A549 (cell line): ENCODE measurements at regions not wholly inside any gene's neighbourhood (a gene's known extent, or its start where the extent isn't known, plus 50 kb on each side); places are given as distances from the start of the nearest gene placed in this dataset.

Source experiments
- ATAC-seq, 2 experiments: fragments of 200-7000 bp in 1 of 2; fragments of >200 bp in 1 of 2; cut with Nextera tagmentation in 1 of 2; cut with Tn5 transposase in 1 of 2; 3 replicates each; pipeline versions ENCODE4 v1.8.0 to v1.9.1; 2018 to 2020; ENCODE audit warnings: mild to moderate bottlenecking in 1 of 2, moderate library complexity in 1 of 2
- CTCF ChIA-PET: fragments of 300-600 bp; sonication (Branson Sonifier 250); formaldehyde crosslinking; extraction: SDS; loops from one replicate; lab custom pipeline; 2021; ENCODE audit warnings: antibody characterized with exemption, inconsistent platforms; lab: Yijun Ruan, JAX
- POLR2A ChIA-PET: fragments of 350-600 bp; formaldehyde crosslinking; extraction: SDS; loops from one replicate; lab custom pipeline; 2021; ENCODE audit warnings: antibody characterized with exemption, inconsistent platforms; lab: Yijun Ruan, JAX
- DNase-seq, 2 experiments: peaks; one replicate each; pipeline versions ENCODE4 v3.0.0 to v3.0.0-alpha.2; 2011 to 2016; ENCODE audit warnings: low read depth in 1 of 2, low spot score in 1 of 2
- FAIRE-seq: peaks from 2 replicates; lab custom pipeline; 2011; peaks lifted over from hg19 to GRCh38; lab: Jason Lieb, UNC
- H3K27ac ChIP-seq, 2 experiments: fragments of >200 bp; sonication (Bioruptor Twin); formaldehyde crosslinking; 3 replicates each; pipeline ENCODE4 v1.5.1; 2016 to 2017
- H3K4me1 ChIP-seq: fragments of >200 bp; sonication (Bioruptor Twin); formaldehyde crosslinking; 3 replicates; pipeline ENCODE4 v1.6.1; 2016
- H3K4me2 ChIP-seq: fragments of >200 bp; sonication (Bioruptor Twin); formaldehyde crosslinking; 3 replicates; pipeline ENCODE4 v1.6.1; 2016
- H3K4me3 ChIP-seq: fragments of >200 bp; sonication (Bioruptor Twin); formaldehyde crosslinking; 3 replicates; pipeline ENCODE4 v1.5.1; 2016
- H3K9me3 ChIP-seq: fragments of >200 bp; sonication (Bioruptor Twin); formaldehyde crosslinking; 3 replicates; pipeline ENCODE4 v1.6.1; 2016
- CBX8 ChIP-seq: fragments of 200-600 bp; sonication (generic); IDR thresholded peaks from 2 replicates; pipeline ENCODE4 v1.6.1; 2016
- EHF ChIP-seq: fragments of 250-450 bp; sonication (Bioruptor Pico); IDR thresholded peaks from 2 replicates; pipeline ENCODE4 v1.5.0; 2020; ENCODE audit warnings: mild to moderate bottlenecking
- ESRRA ChIP-seq: fragments of 150-350 bp; IDR thresholded peaks from 2 replicates; pipeline ENCODE4 v1.6.1; 2014; ENCODE audit warnings: mild to moderate bottlenecking, low read length, borderline replicate concordance
- FOSB ChIP-seq: fragments of 250-450 bp; sonication (Bioruptor Pico); IDR thresholded peaks from 2 replicates; pipeline ENCODE4 v1.5.0; 2020; ENCODE audit warnings: mild to moderate bottlenecking, moderate library complexity
- FOSL2 ChIP-seq, 2 experiments: fragments of 450-650 bp in 1 of 2; fragments of >200 bp in 1 of 2; sonication (Bioruptor Twin) in 1 of 2; formaldehyde crosslinking; IDR thresholded peaks; 2 replicates each; pipeline versions ENCODE4 v1.5.0 to v1.6.1; 2016 to 2020; ENCODE audit warnings: mild to moderate bottlenecking in 1 of 2, moderate library complexity in 1 of 2
- FOXS1 ChIP-seq: fragments of 250-450 bp; sonication (Bioruptor Pico); IDR thresholded peaks from 2 replicates; pipeline ENCODE4 v1.5.0; 2020; ENCODE audit warnings: mild to moderate bottlenecking, moderate library complexity
- HEYL ChIP-seq: fragments of 250-450 bp; sonication (Bioruptor Pico); IDR thresholded peaks from 2 replicates; pipeline ENCODE4 v1.8.0; 2021; ENCODE audit warnings: mild to moderate bottlenecking, moderate library complexity
- KDM1A ChIP-seq: fragments of 200-600 bp; sonication (generic); IDR thresholded peaks from 2 replicates; pipeline ENCODE4 v1.6.1; 2016; ENCODE audit warnings: low read depth, mild to moderate bottlenecking
- KDM5A ChIP-seq: fragments of 200-600 bp; sonication (generic); IDR thresholded peaks from 2 replicates; pipeline ENCODE4 v1.6.1; 2016; ENCODE audit warnings: antibody characterized with exemption, mild to moderate bottlenecking
- MAFK ChIP-seq: fragments of 450-650 bp; IDR thresholded peaks from 2 replicates; pipeline ENCODE4 v1.6.1; 2014; ENCODE audit not compliant: partially characterized antibody
- MYC ChIP-seq: IDR thresholded peaks from 2 replicates; pipeline ENCODE4 v1.6.1; 2012; ENCODE audit warnings: mild to moderate bottlenecking, inconsistent platforms, low read length, improper control_type of control experiment, borderline replicate concordance
- PHF8 ChIP-seq: fragments of 200-600 bp; sonication (generic); IDR thresholded peaks from 2 replicates; pipeline ENCODE4 v1.6.1; 2016; ENCODE audit warnings: low read depth, mild to moderate bottlenecking, antibody characterized with exemption, moderate library complexity, borderline replicate concordance
- POLR2AphosphoS2 ChIP-seq: conservative IDR thresholded peaks from 2 replicates; pipeline ENCODE4 v1.6.1; 2012; ENCODE audit warnings: low read length, improper control_type of control experiment, inconsistent platforms
- RAD21 ChIP-seq, 2 experiments: fragments of >200 bp in 1 of 2; sonication (Bioruptor Twin) in 1 of 2; formaldehyde crosslinking in 1 of 2; IDR thresholded peaks in 1 of 2; conservative IDR thresholded peaks in 1 of 2; 2 replicates in 1 of 2; 3 replicates in 1 of 2; pipeline ENCODE4 v1.6.1; 2012 to 2018; ENCODE audit warnings: inconsistent platforms in 1 of 2
- RARB ChIP-seq: fragments of 250-450 bp; sonication (Bioruptor Pico); IDR thresholded peaks from 2 replicates; pipeline ENCODE4 v1.8.0; 2021; ENCODE audit warnings: mild to moderate bottlenecking, moderate library complexity
- RCOR1 ChIP-seq: fragments of 150-350 bp; IDR thresholded peaks from 2 replicates; pipeline ENCODE4 v1.6.1; 2014; ENCODE audit warnings: antibody characterized with exemption, low read length, low read depth
- RFX5 ChIP-seq: fragments of 450-650 bp; IDR thresholded peaks from 2 replicates; pipeline ENCODE4 v1.7.1; 2014; ENCODE audit warnings: antibody characterized with exemption, mild to moderate bottlenecking, moderate library complexity
- RNF2 ChIP-seq: fragments of 200-600 bp; sonication (generic); IDR thresholded peaks from 2 replicates; pipeline ENCODE4 v1.6.1; 2016; ENCODE audit warnings: low read depth, mild to moderate bottlenecking, antibody characterized with exemption, moderate library complexity, borderline replicate concordance
- TFCP2L1 ChIP-seq: fragments of 250-450 bp; sonication (Bioruptor Pico); IDR thresholded peaks from 2 replicates; pipeline ENCODE4 v1.5.0; 2021; ENCODE audit warnings: mild to moderate bottlenecking
- TP53 ChIP-seq: fragments of 250-450 bp; sonication (Bioruptor Pico); IDR thresholded peaks from 2 replicates; pipeline ENCODE4 v1.5.0; 2021; ENCODE audit warnings: mild to moderate bottlenecking, moderate library complexity
- WGBS: methylation state at CpG from one replicate; pipeline ENCODE4 v1.1.6; 2017; ENCODE audit errors: missing lambda C conversion rate; 5-methylcytosine and 5-hydroxymethylcytosine counted together
- TF ChIP-seq, protein P1 (sequence below): fragments of >200 bp; sonication (Bioruptor Twin); formaldehyde crosslinking; IDR thresholded peaks from 3 replicates; pipeline ENCODE4 v1.5.1; 2016
- TF ChIP-seq, protein P2 (sequence below): IDR thresholded peaks from 2 replicates; pipeline ENCODE4 v1.6.1; 2012; ENCODE audit warnings: low read depth, borderline replicate concordance
- TF ChIP-seq, protein P3 (sequence below): fragments of 250-450 bp; sonication (Bioruptor Pico); IDR thresholded peaks from 2 replicates; pipeline ENCODE4 v1.5.0; 2021; ENCODE audit warnings: mild to moderate bottlenecking, moderate library complexity, borderline replicate concordance
- TF ChIP-seq, protein P4 (sequence below): fragments of 250-450 bp; sonication (Bioruptor Pico); IDR thresholded peaks from 2 replicates; pipeline ENCODE4 v1.5.0; 2020; ENCODE audit warnings: low read depth, mild to moderate bottlenecking, moderate library complexity
- TF ChIP-seq, protein P5 (sequence below): IDR thresholded peaks from 2 replicates; pipeline ENCODE4 v1.6.1; 2012

DNA sequence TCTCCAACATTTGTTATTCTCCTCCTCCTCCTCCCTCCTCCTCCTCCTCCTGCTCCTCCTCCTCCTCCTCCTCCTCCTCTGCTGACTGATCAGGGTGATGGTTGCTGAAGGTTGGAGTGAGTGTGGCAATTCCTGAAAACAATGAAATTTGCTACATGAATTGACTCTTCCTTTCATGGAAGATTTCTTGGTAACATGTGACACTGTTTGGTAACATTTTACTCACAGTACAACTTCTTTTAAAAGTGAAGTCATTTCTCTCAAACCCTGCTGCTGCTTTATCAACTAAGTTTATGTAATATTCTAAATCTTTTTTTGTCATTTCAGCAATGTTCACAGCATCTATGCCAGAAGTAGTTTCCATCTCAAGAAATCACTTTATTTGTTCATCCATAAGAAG is 543.0 kb downstream of the MAFB start:
- TF ChIP-seq KDM5A (no peak), TP53 (no peak), CBX8 (no peak), KDM1A (no peak), PHF8 (no peak), TFCP2L1 (CRISPR knock-in tag) (no peak)
- TF ChIP-seq, protein P1, sequence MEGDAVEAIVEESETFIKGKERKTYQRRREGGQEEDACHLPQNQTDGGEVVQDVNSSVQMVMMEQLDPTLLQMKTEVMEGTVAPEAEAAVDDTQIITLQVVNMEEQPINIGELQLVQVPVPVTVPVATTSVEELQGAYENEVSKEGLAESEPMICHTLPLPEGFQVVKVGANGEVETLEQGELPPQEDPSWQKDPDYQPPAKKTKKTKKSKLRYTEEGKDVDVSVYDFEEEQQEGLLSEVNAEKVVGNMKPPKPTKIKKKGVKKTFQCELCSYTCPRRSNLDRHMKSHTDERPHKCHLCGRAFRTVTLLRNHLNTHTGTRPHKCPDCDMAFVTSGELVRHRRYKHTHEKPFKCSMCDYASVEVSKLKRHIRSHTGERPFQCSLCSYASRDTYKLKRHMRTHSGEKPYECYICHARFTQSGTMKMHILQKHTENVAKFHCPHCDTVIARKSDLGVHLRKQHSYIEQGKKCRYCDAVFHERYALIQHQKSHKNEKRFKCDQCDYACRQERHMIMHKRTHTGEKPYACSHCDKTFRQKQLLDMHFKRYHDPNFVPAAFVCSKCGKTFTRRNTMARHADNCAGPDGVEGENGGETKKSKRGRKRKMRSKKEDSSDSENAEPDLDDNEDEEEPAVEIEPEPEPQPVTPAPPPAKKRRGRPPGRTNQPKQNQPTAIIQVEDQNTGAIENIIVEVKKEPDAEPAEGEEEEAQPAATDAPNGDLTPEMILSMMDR: no peak
- TF ChIP-seq, protein P2, sequence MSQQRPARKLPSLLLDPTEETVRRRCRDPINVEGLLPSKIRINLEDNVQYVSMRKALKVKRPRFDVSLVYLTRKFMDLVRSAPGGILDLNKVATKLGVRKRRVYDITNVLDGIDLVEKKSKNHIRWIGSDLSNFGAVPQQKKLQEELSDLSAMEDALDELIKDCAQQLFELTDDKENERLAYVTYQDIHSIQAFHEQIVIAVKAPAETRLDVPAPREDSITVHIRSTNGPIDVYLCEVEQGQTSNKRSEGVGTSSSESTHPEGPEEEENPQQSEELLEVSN: no peak
- ChIA-PET CTCF (no interaction called here), POLR2A (no interaction called here)
- H3K4me2 ChIP-seq: no peak overlapping the region
- no peak for ATAC-seq
- no peak overlapping the region for H3K4me3 ChIP-seq
- DNase-seq: no peak
- FAIRE-seq: no peak
- no peak overlapping the region for H3K27ac ChIP-seq
- H3K4me1 ChIP-seq: no peaks in the 10 kb centered on the region
- no peaks in the 10 kb centered on the region for H3K9me3 ChIP-seq

DNA sequence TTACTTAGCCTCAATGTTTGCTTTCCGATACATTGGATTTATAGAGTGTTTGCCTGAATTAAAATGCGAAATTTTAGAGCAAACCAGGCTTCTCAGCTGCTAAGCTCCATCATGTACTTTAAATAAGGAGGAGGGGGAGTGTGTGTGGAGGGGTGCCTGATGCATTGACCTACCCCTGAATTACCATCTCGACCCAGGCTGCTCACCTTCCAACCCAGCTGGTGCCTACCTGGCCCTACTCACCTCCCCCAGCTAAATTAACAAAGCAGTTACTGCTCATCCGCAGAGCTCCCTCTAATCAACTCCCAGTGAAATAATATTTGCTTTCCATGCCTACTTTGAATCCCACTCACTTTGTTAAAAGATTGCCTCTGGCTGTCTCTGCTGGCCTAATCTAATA is 544.5 kb downstream of the MAFB start:
- no peak overlapping the region for H3K4me2 ChIP-seq
- TF ChIP-seq KDM1A: no peak
- no peak for TF ChIP-seq ESRRA
- TF ChIP-seq RFX5: no peak
- no peak for TF ChIP-seq HEYL (CRISPR knock-in tag)
- TF ChIP-seq, protein P3, sequence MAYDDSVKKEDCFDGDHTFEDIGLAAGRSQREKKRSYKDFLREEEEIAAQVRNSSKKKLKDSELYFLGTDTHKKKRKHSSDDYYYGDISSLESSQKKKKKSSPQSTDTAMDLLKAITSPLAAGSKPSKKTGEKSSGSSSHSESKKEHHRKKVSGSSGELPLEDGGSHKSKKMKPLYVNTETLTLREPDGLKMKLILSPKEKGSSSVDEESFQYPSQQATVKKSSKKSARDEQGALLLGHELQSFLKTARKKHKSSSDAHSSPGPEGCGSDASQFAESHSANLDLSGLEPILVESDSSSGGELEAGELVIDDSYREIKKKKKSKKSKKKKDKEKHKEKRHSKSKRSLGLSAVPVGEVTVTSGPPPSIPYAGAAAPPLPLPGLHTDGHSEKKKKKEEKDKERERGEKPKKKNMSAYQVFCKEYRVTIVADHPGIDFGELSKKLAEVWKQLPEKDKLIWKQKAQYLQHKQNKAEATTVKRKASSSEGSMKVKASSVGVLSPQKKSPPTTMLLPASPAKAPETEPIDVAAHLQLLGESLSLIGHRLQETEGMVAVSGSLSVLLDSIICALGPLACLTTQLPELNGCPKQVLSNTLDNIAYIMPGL (CRISPR knock-in tag): no peak
- TF ChIP-seq FOSL2 (IDR thresholded peaks at IDR 0.05): no peak
- no peak for TF ChIP-seq FOSL2 (CRISPR knock-in tag; IDR thresholded peaks at IDR 0.05)
- no peak for TF ChIP-seq RCOR1
- TF ChIP-seq, protein P2: no peak
- TF ChIP-seq RAD21 (conservative IDR thresholded peaks at IDR 0.05 in 1 of 2, IDR thresholded peaks at IDR 0.05 in 1 of 2): no peak
- TF ChIP-seq FOXS1 (CRISPR knock-in tag): no peak
- TF ChIP-seq KDM5A: no peak
- TF ChIP-seq, all 56 proteins: peak for 0
- 4% methylated on average over 4 of the region's 4 CpGs for WGBS
- ChIA-PET POLR2A (no interaction called here), CTCF (no interaction called here)
- no peaks in the 10 kb centered on the region for H3K4me1 ChIP-seq
- no peak overlapping the region for H3K27ac ChIP-seq
- no peak overlapping the region for H3K4me3 ChIP-seq
- ATAC-seq: no peak
- FAIRE-seq: no peak
- H3K9me3 ChIP-seq: no peaks in the 10 kb centered on the region
- DNase-seq: no peak

DNA sequence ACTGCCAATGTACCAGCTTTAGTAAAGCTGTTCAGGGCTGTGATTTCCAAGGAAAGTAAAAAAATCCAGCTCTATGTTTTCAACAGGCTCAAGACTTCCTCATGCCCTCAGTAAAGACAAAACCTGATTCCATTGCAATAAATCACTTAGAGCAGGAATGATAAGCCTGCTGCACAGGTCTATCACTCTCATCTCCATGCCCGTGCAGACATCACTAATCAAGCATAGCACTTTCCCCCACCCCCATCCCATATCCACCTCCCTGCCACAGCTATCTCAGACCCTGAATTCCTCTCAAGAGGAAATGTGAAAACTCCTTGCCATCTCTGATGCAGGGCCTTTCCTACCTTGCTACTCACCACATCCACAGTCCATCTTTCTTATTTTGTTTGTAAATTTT is 554.9 kb downstream of the MAFB start:
- H3K9me3 ChIP-seq: no peaks in the 10 kb centered on the region
- H3K4me1 ChIP-seq: no peaks in the 10 kb centered on the region
- POLR2A ChIA-PET: no interaction called here
- CTCF ChIA-PET: no interaction called here
- ATAC-seq: no peak
- H3K4me3 ChIP-seq: no peak overlapping the region
- DNase-seq: no peak
- no peak overlapping the region for H3K27ac ChIP-seq
- no peak for FAIRE-seq
- no peak overlapping the region for H3K4me2 ChIP-seq
- WGBS: 0% methylated on average over 1 of the region's 1 CpG
- TF ChIP-seq RCOR1 (no peak), MYC (no peak), RNF2 (no peak), POLR2AphosphoS2 (no peak), FOSB (no peak), MAFK (no peak), EHF (CRISPR knock-in tag) (no peak), RARB (CRISPR knock-in tag) (no peak), ESRRA (no peak)
- TF ChIP-seq, protein P4, sequence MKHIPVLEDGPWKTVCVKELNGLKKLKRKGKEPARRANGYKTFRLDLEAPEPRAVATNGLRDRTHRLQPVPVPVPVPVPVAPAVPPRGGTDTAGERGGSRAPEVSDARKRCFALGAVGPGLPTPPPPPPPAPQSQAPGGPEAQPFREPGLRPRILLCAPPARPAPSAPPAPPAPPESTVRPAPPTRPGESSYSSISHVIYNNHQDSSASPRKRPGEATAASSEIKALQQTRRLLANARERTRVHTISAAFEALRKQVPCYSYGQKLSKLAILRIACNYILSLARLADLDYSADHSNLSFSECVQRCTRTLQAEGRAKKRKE (CRISPR knock-in tag): no peak
- TF ChIP-seq, protein P3 (CRISPR knock-in tag): no peak
- TF ChIP-seq, protein P5, sequence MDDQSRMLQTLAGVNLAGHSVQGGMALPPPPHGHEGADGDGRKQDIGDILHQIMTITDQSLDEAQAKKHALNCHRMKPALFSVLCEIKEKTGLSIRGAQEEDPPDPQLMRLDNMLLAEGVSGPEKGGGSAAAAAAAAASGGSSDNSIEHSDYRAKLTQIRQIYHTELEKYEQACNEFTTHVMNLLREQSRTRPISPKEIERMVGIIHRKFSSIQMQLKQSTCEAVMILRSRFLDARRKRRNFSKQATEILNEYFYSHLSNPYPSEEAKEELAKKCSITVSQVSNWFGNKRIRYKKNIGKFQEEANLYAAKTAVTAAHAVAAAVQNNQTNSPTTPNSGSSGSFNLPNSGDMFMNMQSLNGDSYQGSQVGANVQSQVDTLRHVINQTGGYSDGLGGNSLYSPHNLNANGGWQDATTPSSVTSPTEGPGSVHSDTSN: no peak
